Naive B cell (primary cell): ENCODE measurements at regions not wholly inside any gene's neighbourhood (a gene's known extent, or its start where the extent isn't known, plus 50 kb on each side); places are given as distances from the start of the nearest gene placed in this dataset.
"Not testable (repeated sequence)": the region's sequence is repeated elsewhere in the genome, so short reads cannot be mapped to it uniquely, and the experiment has no call there.

Experiments
- ATAC-seq, 2 donors: fragments of 150-1000 bp; cut with Tn5 transposase; 2 replicates each; pipeline ENCODE4 v1.10.0; 2021; ENCODE audit warnings: low read depth in 2 of 2, mild to moderate bottlenecking in 2 of 2, moderate library complexity in 2 of 2
- DNase-seq: peaks from one replicate; pipeline ENCODE4 v3.0.0; 2022
- H3K27ac Mint-ChIP-seq, 6 donors: one replicate each; pipeline ENCODE4 v1.8.0; 2020 to 2022; ENCODE audit warnings: mild to moderate bottlenecking in 6 of 6, mixed read lengths in 6 of 6, moderate library complexity in 5 of 6, inconsistent platforms in 2 of 6
- H3K27me3 Mint-ChIP-seq, 3 donors: one replicate each; pipeline ENCODE4 v1.8.0; 2021 to 2022; ENCODE audit warnings: mixed read lengths in 3 of 3, mild to moderate bottlenecking in 1 of 3
- H3K36me3 Mint-ChIP-seq, 2 donors: one replicate each; pipeline ENCODE4 v1.8.0; 2020 to 2022; ENCODE audit warnings: mixed read lengths in 2 of 2, inconsistent platforms in 1 of 2, mild to moderate bottlenecking in 1 of 2
- H3K4me1 Mint-ChIP-seq, 3 donors: one replicate each; pipeline ENCODE4 v1.8.0; 2020 to 2022; ENCODE audit warnings: mixed read lengths in 3 of 3, inconsistent platforms in 1 of 3, mild to moderate bottlenecking in 1 of 3, moderate library complexity in 1 of 3
- H3K4me3 Mint-ChIP-seq, 8 donors: one replicate each; pipeline ENCODE4 v1.8.0; 2020 to 2022; ENCODE audit warnings: mild to moderate bottlenecking in 8 of 8, mixed read lengths in 8 of 8, moderate library complexity in 8 of 8, inconsistent platforms in 2 of 8
- H3K9me3 Mint-ChIP-seq, 7 donors: one replicate each; pipeline ENCODE4 v1.8.0; 2020 to 2022; ENCODE audit warnings: mixed read lengths in 7 of 7, mild to moderate bottlenecking in 5 of 7, inconsistent platforms in 2 of 7, moderate library complexity in 1 of 7

GRCh38 chr20:47447350-47448296 is 54.1 kb upstream of the NCOA3 start:
- not testable (repeated sequence) for H3K9me3 Mint-ChIP-seq, H3K36me3 Mint-ChIP-seq, H3K4me3 Mint-ChIP-seq, ATAC-seq, H3K27me3 Mint-ChIP-seq, DNase-seq
- Mint-ChIP-seq H3K27ac (peak overlapping the region in 2 of 6 donors; percentile 71 to 74), H3K4me1 (peaks cover 11 to 32% (median 12%) of the 10 kb centered on the region in 3 donors)

- Mint-ChIP-seq H3K9me3 (no peaks in the 10 kb centered on the region), H3K27me3 (no peaks in the 10 kb centered on the region), H3K4me1 (peaks cover 17 to 40% (median 20%) of the 10 kb centered on the region in 3 donors), H3K36me3 (no peaks in the 10 kb centered on the region), H3K4me3 (no peak overlapping the region), H3K27ac (peak overlapping the region in 1 of 6 donors; percentile 71)
- ATAC-seq: no peak
- DNase-seq: no peak
These were observed 53.3 kb upstream of the NCOA3 start for GRCh38 chr20:47448429-47448828.

GRCh38 chr20:47451602-47451904 is 50.1 kb upstream of the NCOA3 start:
- Mint-ChIP-seq H3K27ac (no peak overlapping the region), H3K36me3 (no peaks in the 10 kb centered on the region), H3K4me3 (peak overlapping the region in 1 of 8 donors; percentile 45), H3K4me1 (peaks cover 29 to 65% (median 34%) of the 10 kb centered on the region in 3 donors), H3K9me3 (peaks cover 0 to 1% (median 0%) of the 10 kb centered on the region in 7 donors), H3K27me3 (no peaks in the 10 kb centered on the region)
- ATAC-seq: no peak
- no peak for DNase-seq
